HepG2 (cell line): ENCODE measurements at regions not wholly inside any gene's neighbourhood (a gene's known extent, or its start where the extent isn't known, plus 50 kb on each side); places are given as distances from the start of the nearest gene placed in this dataset.

Experiments used
- ATAC-seq: fragments of 200-7000 bp; cut with Tn5 transposase; 3 replicates; pipeline ENCODE4 v1.9.1; 2020; ENCODE audit warnings: mild to moderate bottlenecking, moderate library complexity
- BruUV-seq: library from RNA; stranded (reverse); fragments of 400-500 nt; replicated peaks from 2 replicates; lab custom pipeline; 2021; lab: Mats Ljungman, UMichigan
- CTCF ChIA-PET: fragments of 300-600 bp; formaldehyde crosslinking; extraction: SDS; loops from one replicate; lab custom pipeline; 2021; ENCODE audit warnings: low total read pairs, inconsistent platforms, low intra/inter-chr PET ratio; lab: Yijun Ruan, JAX
- POLR2A ChIA-PET: fragments of 350-600 bp; sonication (Branson Sonifier 250); formaldehyde crosslinking; loops from one replicate; lab custom pipeline; 2020; ENCODE audit warnings: antibody characterized with exemption, inconsistent platforms; lab: Yijun Ruan, JAX
- DNase-seq: peaks from one replicate; pipeline ENCODE4 v3.0.0-alpha.2; 2015; ENCODE audit warnings: low spot score
- FAIRE-seq: peaks from 3 replicates; lab custom pipeline; 2011; peaks lifted over from hg19 to GRCh38; lab: Jason Lieb, UNC
- H2AFZ ChIP-seq: one replicate; pipeline ENCODE4 v1.6.1; 2011; ENCODE audit warnings: low read length, inconsistent platforms
- H3K27ac ChIP-seq: fragments of 300-600 bp; 3 replicates; pipeline ENCODE4 v1.8.0; 2011; ENCODE audit warnings: mixed run types, mild to moderate bottlenecking, mixed read lengths, low read length, inconsistent platforms; ENCODE audit not compliant: insufficient read depth; ENCODE audit errors: extremely low read length
- H3K27me3 ChIP-seq, 2 experiments: fragments of 200-600 bp in 1 of 2; 2 replicates in 1 of 2; 3 replicates in 1 of 2; pipeline versions ENCODE4 v1.6.0 to v1.8.0; 2011; ENCODE audit warnings: low read length in 2 of 2, mild to moderate bottlenecking in 2 of 2, moderate library complexity in 2 of 2, inconsistent platforms in 1 of 2; ENCODE audit not compliant: insufficient read depth in 2 of 2, control insufficient read depth in 1 of 2
- H3K36me3 ChIP-seq, 2 experiments: fragments of 200-600 bp in 1 of 2; replicated peaks in 1 of 2; 2 replicates in 1 of 2; 3 replicates in 1 of 2; pipeline versions ENCODE4 v1.5.1 to v1.8.0; 2011; ENCODE audit warnings: low read length in 2 of 2, inconsistent platforms in 1 of 2; ENCODE audit not compliant: insufficient read depth in 2 of 2, control insufficient read depth in 1 of 2
- H3K4me1 ChIP-seq: 2 replicates; pipeline ENCODE4 v1.5.1; 2012; ENCODE audit warnings: low read length, inconsistent platforms; ENCODE audit not compliant: insufficient read depth
- H3K4me2 ChIP-seq: 2 replicates; pipeline ENCODE4 v1.6.0; 2011; ENCODE audit warnings: low read depth, low read length, inconsistent platforms
- H3K4me3 ChIP-seq, 3 experiments: fragments of 200-600 bp in 1 of 3; sonication (generic), shearing (Covaris generic) in 1 of 3; replicated peaks in 1 of 3; 2 replicates each; pipeline ENCODE4 v1.5.1; 2011 to 2016; ENCODE audit warnings: low read length in 3 of 3, inconsistent platforms in 2 of 3, low read depth in 2 of 3, mild to moderate bottlenecking in 2 of 3, control low read depth in 1 of 3, mixed read lengths in 1 of 3; ENCODE audit not compliant: insufficient read depth in 1 of 3
- H3K79me2 ChIP-seq: one replicate; pipeline ENCODE4 v1.6.1; 2011; ENCODE audit warnings: low read length, inconsistent platforms; ENCODE audit not compliant: insufficient read depth
- H3K9ac ChIP-seq: 2 replicates; pipeline ENCODE4 v1.6.0; 2011; ENCODE audit warnings: mild to moderate bottlenecking, low read depth, low read length, inconsistent platforms; ENCODE audit not compliant: insufficient read depth
- H3K9me3 ChIP-seq: 2 replicates; pipeline ENCODE4 v1.5.1; 2012; ENCODE audit warnings: mild to moderate bottlenecking, low read length
- H4K20me1 ChIP-seq: 2 replicates; pipeline ENCODE4 v1.6.0; 2011; ENCODE audit warnings: inconsistent platforms, mild to moderate bottlenecking, low read length, moderate library complexity; ENCODE audit not compliant: insufficient read depth
- FOXA1 ChIP-seq, 2 experiments: fragments of 450-650 bp in 1 of 2; sonication (generic) in 1 of 2; formaldehyde crosslinking in 1 of 2; IDR thresholded peaks; 2 replicates each; pipeline versions ENCODE4 v1.4.0 to v1.6.1; 2016 to 2020; ENCODE audit warnings: missing genetic modification reagents in 1 of 2
- FOXC1 ChIP-seq: sonication (generic); formaldehyde crosslinking; IDR thresholded peaks from 2 replicates; pipeline ENCODE4 v1.8.0; 2022; ENCODE audit warnings: mild to moderate bottlenecking, missing genetic modification reagents, borderline replicate concordance
- GRHL1 ChIP-seq: sonication (generic); formaldehyde crosslinking; conservative IDR thresholded peaks from 2 replicates; pipeline ENCODE4 v1.8.0; 2022; ENCODE audit warnings: missing genetic modification reagents
- HNRNPK ChIP-seq: fragments of 200-400 bp; formaldehyde crosslinking; IDR thresholded peaks from 2 replicates; pipeline ENCODE4 v1.6.1; 2018; ENCODE audit warnings: low read length, low read depth, moderate library complexity, mild to moderate bottlenecking; ENCODE audit not compliant: poor library complexity, severe bottlenecking
- TCF7 ChIP-seq: sonication (generic); IDR thresholded peaks from 2 replicates; pipeline ENCODE4 v1.6.1; 2016; ENCODE audit warnings: antibody characterized with exemption, low read depth
- XBP1 ChIP-seq: sonication (generic); formaldehyde crosslinking; IDR thresholded peaks from 2 replicates; pipeline ENCODE4 v1.5.0; 2020; ENCODE audit warnings: missing genetic modification reagents
- ZBTB14 ChIP-seq: sonication (generic); formaldehyde crosslinking; IDR thresholded peaks from 2 replicates; pipeline ENCODE4 v1.4.0; 2020; ENCODE audit warnings: missing genetic modification reagents
- ZNF136 ChIP-seq: sonication (generic); formaldehyde crosslinking; IDR thresholded peaks from 2 replicates; pipeline ENCODE4 v1.8.1; 2022; ENCODE audit warnings: low read depth, mild to moderate bottlenecking, moderate library complexity, missing genetic modification reagents
- ZNF251 ChIP-seq: sonication (generic); formaldehyde crosslinking; IDR thresholded peaks from 2 replicates; pipeline ENCODE4 v1.9.0; 2021; ENCODE audit warnings: mild to moderate bottlenecking, missing genetic modification reagents
- ZNF878 ChIP-seq: sonication (generic); formaldehyde crosslinking; IDR thresholded peaks from 2 replicates; pipeline ENCODE4 v1.8.1; 2023; ENCODE audit warnings: mild to moderate bottlenecking, missing genetic modification reagents, moderate library complexity
- in situ Hi-C: cut with HindIII; loops from 2 replicates; pipeline ENCODE4 v1.10.0; 2017; ENCODE audit warnings: low pct_unique_long_range_greater_than_20kb; ENCODE audit not compliant: extremely low pct_ligation_motif_present
- intact Hi-C: fragments of 100-400 bp; cut with micrococcal nuclease; formaldehyde crosslinking; loops from one replicate; pipeline ENCODE4 v1.10.0; 2022; ENCODE audit not compliant: unreplicated experiment
- TF ChIP-seq, protein P1 (sequence below): sonication (generic); formaldehyde crosslinking; IDR thresholded peaks from 2 replicates; pipeline ENCODE4 v1.9.0; 2022; ENCODE audit warnings: low read depth, missing genetic modification reagents

DNA sequence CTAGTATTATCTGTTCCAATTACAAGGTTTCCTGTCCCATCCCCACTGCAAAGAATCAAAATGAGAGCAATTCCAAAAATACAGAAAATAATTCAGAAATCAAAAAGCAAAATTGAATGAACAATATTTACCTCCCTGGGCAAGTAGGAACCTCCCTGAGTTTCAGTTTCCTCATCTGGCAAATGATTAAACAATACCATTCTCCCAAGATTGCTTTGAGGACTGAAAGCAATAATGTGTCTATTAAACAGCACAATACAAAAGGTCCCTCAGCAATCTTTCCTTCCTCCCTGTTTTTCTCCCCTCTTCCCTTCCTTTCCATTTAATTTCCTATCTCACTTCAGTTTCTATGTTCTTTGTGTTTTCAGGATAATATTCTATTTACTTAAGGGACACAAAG, 171.0 kb downstream of the ZC3H11B start:
- Histone ChIP-seq H2AFZ (no peak overlapping the region), H3K4me2 (no peak overlapping the region), H4K20me1 (no peaks in the 10 kb centered on the region), H3K9me3 (no peaks in the 10 kb centered on the region), H3K27ac (no peak overlapping the region), H3K4me1 (peaks cover 6% of the 10 kb centered on the region; the same call in 1 of the 2 replicates), H3K4me3 (no peak overlapping the region), H3K9ac (no peak overlapping the region), H3K27me3 (no peaks in the 10 kb centered on the region), H3K79me2 (no peaks in the 10 kb centered on the region), H3K36me3 (no peaks in the 10 kb centered on the region)
- in situ Hi-C loops (no loop called here), intact Hi-C loops (no loop called here)
- POLR2A ChIA-PET: no interaction called here
- CTCF ChIA-PET: no interaction called here
- FAIRE-seq: no peak
- TF ChIP-seq XBP1 (no peak), GRHL1 (no peak), ZNF878 (CRISPR knock-in tag) (no peak), FOXA1 (IDR thresholded peaks at IDR 0.05) (peak; percentile 83), FOXA1 (CRISPR knock-in tag; IDR thresholded peaks at IDR 0.05) (no peak), ZNF251 (CRISPR knock-in tag) (no peak), ZBTB14 (CRISPR knock-in tag) (no peak), FOXC1 (no peak), HNRNPK (peak; percentile 46), TCF7 (no peak), ZNF136 (CRISPR knock-in tag) (no peak)
- TF ChIP-seq, protein P1, sequence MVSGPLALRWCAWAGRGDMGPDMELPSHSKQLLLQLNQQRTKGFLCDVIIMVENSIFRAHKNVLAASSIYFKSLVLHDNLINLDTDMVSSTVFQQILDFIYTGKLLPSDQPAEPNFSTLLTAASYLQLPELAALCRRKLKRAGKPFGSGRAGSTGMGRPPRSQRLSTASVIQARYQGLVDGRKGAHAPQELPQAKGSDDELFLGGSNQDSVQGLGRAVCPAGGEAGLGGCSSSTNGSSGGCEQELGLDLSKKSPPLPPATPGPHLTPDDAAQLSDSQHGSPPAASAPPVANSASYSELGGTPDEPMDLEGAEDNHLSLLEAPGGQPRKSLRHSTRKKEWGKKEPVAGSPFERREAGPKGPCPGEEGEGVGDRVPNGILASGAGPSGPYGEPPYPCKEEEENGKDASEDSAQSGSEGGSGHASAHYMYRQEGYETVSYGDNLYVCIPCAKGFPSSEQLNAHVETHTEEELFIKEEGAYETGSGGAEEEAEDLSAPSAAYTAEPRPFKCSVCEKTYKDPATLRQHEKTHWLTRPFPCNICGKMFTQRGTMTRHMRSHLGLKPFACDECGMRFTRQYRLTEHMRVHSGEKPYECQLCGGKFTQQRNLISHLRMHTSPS: no peak
- no peak for DNase-seq
- ATAC-seq: no peak
- BruUV-seq: no TSS peak
